GM19025 (cell line): ENCODE measurements at regions not wholly inside any gene's neighbourhood (a gene's known extent, or its start where the extent isn't known, plus 50 kb on each side); places are given as distances from the start of the nearest gene placed in this dataset.
"Not testable (repeated sequence)": the region's sequence is repeated elsewhere in the genome, so short reads cannot be mapped to it uniquely, and the experiment has no call there.

Source experiments
- ATAC-seq: cut with Tn5 transposase; IDR thresholded peaks from one replicate; pipeline ENCODE4 v1.9.1; 2021; ENCODE audit warnings: mild to moderate bottlenecking, low read depth, moderate library complexity; ENCODE audit not compliant: unreplicated experiment

DNA sequence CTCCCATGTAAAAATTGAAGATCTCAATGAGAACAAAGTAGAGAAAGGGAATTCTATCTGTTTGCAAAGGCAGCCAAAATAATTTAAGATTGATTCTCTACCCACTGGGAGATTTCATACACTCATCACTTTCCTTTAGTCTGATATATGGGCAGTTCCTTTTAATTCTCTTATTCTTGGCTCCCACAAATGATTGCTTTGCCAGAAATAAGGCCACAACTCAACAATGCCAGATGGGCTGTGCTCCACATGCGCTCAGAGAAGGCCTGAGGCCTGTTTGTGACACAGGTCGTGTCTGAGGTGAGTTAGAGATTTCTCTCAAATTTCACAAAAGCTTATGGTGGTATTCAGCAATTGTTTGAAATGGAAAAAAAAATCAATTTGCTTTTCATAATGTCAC, 501.9 kb upstream of the SEMA3D start:
- ATAC-seq, result no peak

DNA sequence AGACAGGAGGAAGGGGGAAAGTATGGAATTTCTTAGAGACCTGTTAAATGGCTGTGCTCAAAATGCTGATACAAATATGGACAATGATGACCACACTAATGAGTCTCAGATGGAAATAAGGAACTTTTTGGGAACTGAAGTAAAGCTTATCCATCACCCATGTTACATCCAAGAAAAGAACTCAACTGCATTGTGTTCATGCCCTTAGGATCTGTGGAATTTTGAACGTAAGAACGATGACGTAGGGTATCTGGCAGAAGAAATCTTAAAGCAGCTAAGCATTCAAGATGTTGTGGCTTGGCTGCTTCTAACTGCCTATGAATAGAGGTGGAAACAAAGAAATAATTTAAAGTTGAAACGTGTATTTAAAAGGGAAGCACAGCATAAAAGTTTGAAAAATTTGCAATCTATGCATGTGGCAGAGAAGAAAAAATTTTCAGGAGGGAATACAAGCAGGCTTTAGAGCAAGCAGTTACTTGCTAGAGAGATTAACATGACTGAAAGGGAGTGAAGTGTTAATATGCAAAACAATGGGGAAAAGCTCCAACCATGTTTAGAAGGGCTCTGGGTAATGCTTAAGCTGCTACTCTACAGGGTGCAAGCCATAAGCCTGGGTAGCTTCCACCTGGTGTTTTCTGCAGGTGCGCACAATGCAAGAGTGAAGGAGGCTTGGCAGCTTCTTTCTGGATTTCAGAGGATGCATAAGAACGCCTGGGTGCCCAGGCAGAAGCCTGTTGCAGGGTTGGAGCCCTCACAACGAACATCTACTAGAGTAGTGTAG, 499.7 kb upstream of the SEMA3D start:
- no peak for ATAC-seq

DNA sequence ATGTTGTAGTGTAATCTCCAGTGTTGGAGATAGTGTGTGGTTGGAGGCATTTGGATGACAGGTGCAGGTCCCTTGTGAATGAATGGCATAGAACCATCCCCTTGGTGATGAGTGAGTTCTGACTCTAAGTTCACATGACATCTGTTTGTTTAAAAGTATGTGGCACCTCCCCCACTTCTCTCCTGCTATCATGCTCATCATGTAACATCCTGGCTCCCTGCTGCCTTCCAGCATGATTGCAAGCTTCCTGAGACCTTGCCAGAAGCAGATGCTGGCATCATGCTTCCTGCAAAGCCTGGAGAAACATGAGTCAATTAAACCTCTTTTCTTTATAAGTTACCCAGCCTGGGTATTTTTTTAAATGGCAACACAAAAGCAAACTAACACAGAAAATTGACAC, 499.0 kb upstream of the SEMA3D start:
- no peak for ATAC-seq

GRCh38 chr7:85682833-85683620, 496.2 kb upstream of the SEMA3D start:
- ATAC-seq, result no peak

DNA sequence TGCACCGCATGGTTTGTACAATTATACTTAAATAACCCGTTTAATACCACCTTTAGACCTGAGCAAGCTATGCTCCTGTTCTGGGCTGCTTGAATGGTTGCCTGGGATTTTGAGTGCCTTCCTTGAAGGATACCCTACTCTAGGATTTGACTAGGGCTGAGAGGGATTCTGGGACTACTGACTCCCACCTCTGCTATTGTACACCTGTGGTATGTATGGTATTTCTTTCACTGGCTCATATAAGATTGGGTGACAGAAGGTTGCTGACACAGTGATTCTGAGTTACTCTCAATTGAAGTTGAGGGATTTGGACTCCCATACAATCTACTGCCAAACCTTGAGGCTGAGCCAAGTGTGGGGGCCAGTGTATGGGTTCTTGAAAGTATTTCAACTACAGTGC, 494.4 kb upstream of the SEMA3D start:
- ATAC-seq, result no peak

GRCh38 chr7:85675093-85675492, 488.2 kb upstream of the SEMA3D start:
- not testable (repeated sequence) for ATAC-seq

- no peak for ATAC-seq
Observed at GRCh38 chr7:85673876-85674275, 487.0 kb upstream of the SEMA3D start.

GRCh38 chr7:85669225-85669624, 482.4 kb upstream of the SEMA3D start:
- ATAC-seq, result no peak

GRCh38 chr7:85664341-85664740, 477.5 kb upstream of the SEMA3D start:
- ATAC-seq, result no peak

- ATAC-seq, result no peak
Observed at GRCh38 chr7:85659364-85659763, 472.5 kb upstream of the SEMA3D start.

- ATAC-seq, result no peak
Observed at GRCh38 chr7:85655252-85655651, 468.4 kb upstream of the SEMA3D start.

- ATAC-seq, result no peak
Observed at GRCh38 chr7:85644272-85644671, 457.4 kb upstream of the SEMA3D start.

DNA sequence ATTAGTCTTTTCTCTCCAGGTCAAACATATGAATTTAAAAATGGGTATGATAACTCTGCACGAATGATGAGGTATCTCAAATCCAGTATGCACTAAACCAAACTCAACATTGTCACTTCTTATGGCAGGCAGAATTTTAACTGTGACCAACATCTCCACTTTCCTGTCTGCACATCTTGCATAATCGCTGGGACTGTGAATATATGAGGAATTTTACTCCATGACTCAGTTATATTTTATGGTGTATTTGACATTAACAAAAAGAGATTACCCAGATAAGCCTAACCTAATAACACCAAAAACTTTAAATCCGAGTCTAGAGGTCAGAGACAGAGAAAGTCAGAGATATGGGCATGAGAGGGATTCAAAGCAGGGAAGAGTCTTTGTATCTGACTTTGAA, 454.5 kb upstream of the SEMA3D start:
- no peak for ATAC-seq

- ATAC-seq, result no peak
Observed at GRCh38 chr7:85638394-85638793, 451.5 kb upstream of the SEMA3D start.

- ATAC-seq, result no peak
Observed at GRCh38 chr7:85634951-85635350, 448.1 kb upstream of the SEMA3D start.

- no peak for ATAC-seq
Observed at GRCh38 chr7:85630904-85631600, 444.2 kb upstream of the SEMA3D start.

GRCh38 chr7:85627791-85628586, 441.1 kb upstream of the SEMA3D start:
- no peak for ATAC-seq

DNA sequence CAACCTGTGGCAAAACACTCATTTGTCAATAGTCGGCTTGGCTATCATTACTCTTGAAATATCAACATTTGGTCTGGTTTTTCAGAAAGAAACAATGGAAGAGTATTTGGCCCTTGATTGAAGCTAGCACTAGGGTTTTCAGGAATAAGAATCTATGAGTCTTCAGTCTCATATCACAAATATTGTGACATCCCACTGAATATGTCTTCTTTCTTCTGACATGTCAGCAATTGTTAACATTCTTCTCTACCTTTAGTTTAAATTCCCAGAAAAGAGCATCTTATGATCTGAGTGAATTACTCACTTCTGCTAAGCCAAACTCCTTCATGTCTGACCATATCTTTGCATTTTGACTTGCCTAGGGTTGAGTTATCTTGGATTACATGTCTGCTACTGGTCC, 435.2 kb upstream of the SEMA3D start:
- ATAC-seq, result no peak

- no peak for ATAC-seq
Observed at GRCh38 chr7:85620936-85621685, 434.3 kb upstream of the SEMA3D start.

DNA sequence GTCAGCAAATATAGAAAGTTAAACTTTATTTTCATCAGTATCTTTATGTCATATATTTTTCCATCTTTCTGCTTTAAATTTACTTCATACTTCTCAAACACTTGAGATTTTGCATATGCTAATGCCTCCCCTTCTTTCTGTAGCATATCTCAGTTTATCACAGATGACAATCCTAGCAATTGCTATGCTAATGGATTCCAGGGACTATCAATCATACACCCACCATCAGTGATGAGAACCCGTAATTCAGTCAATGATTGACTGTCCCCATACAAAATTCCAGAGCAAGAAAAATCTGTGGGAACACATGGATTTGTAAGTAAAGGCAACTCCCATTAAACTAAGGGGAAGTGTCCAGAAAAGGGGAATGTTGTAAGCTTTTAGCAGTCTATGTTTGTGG, 432.4 kb upstream of the SEMA3D start:
- ATAC-seq, result no peak
